ENCODE measurements at regions not wholly inside any gene's neighbourhood (a gene's known extent, or its start where the extent isn't known, plus 50 kb on each side); places are given as distances from the start of the nearest gene placed in this dataset.

- TF ChIP-seq, protein P1, sequence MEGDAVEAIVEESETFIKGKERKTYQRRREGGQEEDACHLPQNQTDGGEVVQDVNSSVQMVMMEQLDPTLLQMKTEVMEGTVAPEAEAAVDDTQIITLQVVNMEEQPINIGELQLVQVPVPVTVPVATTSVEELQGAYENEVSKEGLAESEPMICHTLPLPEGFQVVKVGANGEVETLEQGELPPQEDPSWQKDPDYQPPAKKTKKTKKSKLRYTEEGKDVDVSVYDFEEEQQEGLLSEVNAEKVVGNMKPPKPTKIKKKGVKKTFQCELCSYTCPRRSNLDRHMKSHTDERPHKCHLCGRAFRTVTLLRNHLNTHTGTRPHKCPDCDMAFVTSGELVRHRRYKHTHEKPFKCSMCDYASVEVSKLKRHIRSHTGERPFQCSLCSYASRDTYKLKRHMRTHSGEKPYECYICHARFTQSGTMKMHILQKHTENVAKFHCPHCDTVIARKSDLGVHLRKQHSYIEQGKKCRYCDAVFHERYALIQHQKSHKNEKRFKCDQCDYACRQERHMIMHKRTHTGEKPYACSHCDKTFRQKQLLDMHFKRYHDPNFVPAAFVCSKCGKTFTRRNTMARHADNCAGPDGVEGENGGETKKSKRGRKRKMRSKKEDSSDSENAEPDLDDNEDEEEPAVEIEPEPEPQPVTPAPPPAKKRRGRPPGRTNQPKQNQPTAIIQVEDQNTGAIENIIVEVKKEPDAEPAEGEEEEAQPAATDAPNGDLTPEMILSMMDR (IDR thresholded peaks at IDR 0.05) = no peak
- TF ChIP-seq POLR2AphosphoS5 (IDR thresholded peaks at IDR 0.05; ENCODE audit: low read depth, low read length) = no peak
These were observed 471.4 kb upstream of the SLC35B3 start for GRCh38 chr6:8906699-8907098.

Data from Panc1 (cell line).